HPDE6-E6E7 (cell line): ENCODE measurements at regions not wholly inside any gene's neighbourhood (a gene's known extent, or its start where the extent isn't known, plus 50 kb on each side); places are given as distances from the start of the nearest gene placed in this dataset.
A peak's percentile ranks its signal among the peaks of the same experiment; 100 is the strongest.
"Not testable (repeated sequence)": the region's sequence is repeated elsewhere in the genome, so short reads cannot be mapped to it uniquely, and the experiment has no call there.

ENCODE experiments used
- DNase-seq: peaks from one replicate; pipeline ENCODE4 v3.0.0; 2011; ENCODE audit warnings: missing footprints; ENCODE audit errors: extremely low spot score

DNA sequence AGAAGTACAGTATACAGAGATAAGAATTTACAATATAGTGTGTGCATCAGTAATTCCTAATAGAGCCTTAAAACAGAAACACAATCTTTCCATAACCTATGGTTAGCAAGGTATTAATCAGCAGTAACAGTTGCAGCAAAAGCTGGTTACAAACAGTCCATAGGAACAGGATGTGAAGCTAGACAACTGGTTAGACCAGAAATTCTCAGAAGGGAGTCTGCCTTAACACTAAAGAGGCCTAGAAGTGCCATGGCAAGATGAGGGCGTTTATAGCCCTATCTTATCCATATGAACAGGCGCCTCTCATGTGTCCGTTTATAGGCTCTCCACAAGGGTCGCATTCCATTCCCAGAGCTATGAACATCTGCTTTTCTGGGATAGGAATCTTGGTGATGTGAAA, 450.1 kb downstream of the C12orf50 start:
- DNase-seq = not testable (repeated sequence)

DNA sequence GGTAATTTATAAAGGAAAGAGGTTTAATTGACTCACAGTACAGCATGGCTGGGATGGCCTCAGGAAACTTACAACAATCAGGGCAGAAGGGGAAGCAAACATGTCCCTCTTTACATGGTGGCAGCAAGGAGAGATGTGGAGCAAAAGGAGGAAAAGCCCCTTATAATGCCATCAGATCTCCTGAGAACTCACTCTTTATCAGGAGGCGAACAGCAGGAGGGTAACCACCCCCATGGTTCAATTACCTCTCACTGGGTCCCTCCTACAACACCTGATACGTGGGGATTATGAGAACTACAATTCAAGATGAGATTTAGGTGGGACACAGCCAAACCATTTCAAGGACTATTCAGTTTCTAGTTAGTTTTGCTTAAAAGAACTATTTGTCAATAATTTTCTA, 453.3 kb downstream of the C12orf50 start:
- DNase-seq = no peak

DNA sequence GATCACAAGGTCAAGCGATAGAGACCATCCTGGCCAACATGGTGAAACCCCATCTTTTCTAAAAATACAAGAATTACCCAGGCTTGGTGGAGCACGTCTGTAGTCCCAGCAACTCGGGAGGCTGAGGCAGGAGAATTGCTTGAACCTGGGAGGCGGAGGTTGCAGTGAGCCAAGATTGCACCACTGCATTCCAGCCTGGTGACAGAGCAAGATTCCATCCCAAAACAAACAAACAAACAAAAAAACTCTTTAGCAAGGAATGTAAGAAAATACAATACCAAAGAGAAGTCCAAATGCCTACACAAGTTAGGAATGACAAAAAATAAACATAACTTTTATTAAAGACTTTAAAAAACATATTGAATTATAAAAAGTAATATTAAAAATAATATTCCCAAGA, 462.3 kb downstream of the C12orf50 start:
- not testable (repeated sequence) for DNase-seq

DNA sequence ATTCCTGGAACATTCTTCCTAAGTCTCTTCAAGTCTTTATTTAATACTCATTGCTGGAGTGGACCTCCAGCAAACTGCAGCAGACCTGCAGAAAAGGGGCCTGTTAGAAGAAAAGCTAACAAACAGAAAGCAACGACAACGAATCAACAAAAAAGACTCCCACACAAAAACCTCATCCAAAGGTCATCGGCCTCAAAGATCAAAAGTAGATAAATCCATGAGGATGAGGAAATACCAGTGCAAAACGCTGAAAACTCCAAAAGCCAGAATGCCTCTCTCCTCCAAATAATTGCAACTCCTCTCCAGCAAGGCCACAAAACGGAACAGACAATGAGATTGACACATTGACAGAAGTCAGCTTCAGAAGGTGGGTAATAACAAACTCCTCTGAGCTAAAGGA, 472.2 kb downstream of the C12orf50 start:
- no peak for DNase-seq

DNA sequence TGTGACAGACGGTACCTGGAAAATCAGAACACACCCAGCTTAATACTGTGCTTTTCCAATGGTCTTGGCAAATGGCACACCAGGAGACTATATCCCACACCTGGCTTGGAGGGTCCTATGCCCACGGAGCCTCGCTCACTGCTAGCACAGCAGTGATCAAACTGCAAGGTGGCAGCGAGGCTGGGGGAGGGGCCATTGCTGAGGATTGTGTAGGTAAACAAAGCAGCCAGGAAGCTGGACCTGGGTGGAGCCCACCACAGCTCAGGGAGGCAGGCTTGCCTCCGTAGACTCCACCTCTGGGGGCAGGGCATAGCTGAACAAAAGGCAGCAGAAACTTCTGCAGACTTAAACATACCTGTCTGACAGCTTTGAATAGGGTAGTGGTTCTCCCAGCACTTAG, 498.0 kb downstream of the C12orf50 start:
- DNase-seq = not testable (repeated sequence)

DNA sequence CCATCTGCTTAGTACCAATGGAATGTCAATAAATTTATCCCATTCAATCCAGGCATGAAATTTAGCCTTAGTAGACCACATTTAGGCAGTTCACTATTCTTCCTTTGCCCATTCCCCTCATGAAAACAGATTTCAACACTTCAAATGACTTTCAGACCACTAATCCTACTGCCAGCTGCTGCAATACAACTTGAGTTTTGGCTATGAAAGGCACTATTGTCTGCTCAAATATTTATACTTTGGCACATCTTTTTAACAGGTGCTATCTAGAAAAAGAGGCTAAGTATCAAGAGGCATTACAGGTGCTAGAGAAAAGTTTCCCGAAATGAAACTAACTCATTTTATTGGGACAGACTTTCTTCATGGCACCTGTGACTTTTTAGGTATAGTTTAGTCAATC, 499.8 kb downstream of the C12orf50 start:
- DNase-seq = no peak

DNA sequence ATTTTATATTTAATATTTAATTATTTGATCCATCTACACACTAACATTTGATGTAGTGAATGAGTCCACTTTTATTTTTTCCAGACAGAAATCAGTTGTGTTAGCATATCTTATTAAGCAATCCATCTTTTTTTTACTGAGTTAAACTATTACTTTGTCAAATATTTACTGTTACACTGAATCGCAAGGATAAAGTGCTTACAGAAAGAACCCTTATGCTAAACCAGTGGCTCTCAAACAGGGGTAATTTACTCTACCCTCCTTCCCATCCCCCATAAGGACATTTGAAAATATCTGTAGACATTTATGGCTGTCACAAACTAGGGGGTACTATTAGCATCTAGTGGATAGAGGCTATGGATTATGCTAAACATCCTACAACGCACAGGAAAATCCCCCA, 508.2 kb downstream of the C12orf50 start:
- no peak for DNase-seq

DNA sequence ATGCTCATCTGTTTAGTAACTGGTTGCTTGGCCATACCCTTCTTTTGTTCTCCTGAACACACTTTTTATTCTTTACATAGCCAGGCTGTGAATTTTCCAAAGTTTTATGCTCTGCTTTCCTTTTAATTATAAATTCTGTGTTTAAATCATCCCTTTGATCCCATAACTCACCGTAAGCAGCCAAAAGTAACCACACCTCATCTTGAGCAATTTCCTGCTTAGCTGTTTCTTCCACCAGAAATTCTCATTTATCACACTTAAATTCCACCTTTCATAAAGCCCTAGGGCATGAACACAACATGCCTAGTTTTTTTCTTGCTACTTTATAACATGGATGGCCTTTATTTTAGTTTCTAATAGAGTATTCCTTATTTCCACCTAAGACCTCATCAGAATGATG, 510.7 kb downstream of the C12orf50 start:
- DNase-seq = no peak

DNA sequence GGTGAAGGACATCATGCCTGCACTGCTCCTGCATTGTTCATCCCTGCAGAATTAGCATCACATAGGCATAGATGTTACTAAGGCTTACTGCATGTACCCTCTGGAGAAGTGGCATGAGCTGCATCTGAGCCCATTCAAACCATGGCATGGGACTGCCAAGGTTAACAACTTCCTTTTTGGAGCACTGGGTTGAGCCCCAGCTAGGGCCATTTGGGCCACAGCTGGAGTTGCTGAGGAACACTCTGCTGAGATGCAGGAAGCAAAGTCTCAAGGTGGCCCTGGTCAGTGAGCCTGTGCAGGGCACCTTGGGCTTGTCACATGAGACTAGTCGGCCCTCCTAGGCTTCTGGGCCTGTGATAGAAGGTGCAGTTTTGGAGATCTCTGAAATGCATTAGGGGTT, 511.2 kb downstream of the C12orf50 start:
- no peak for DNase-seq

DNA sequence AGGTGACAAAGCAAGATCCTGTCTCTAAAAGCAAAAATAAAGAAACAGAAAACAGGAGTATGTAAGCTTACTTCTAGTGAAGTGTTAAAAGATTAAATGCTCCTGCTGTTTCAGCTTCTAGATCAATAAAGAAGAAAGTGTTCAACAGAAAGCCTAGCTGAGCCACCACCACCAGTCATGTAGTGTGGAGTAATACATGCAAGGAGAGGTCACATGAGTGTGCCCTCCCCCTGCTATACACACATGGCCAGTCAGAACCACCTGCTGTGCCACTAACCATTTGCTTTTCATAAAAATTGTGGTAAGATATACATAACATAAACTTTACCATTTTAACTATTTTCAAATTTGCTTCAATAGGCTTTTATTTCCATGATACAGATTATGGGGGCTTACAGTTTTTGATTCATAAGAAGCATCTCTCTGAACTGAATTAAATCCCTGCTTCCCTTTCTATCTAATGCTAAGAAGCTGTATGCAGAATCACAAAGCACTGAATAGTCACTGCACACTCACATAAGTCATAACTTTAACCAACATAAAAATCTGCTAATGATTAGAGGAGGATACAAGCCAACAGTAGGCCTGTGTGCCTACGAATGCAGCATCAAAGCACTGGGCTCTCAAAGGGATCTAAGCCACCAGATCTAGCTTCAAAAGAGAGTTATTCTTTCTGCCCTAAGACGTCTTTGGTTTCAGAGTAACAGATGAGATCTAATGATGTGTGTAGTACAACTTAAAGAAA, 515.5 kb downstream of the C12orf50 start:
- no peak for DNase-seq

DNA sequence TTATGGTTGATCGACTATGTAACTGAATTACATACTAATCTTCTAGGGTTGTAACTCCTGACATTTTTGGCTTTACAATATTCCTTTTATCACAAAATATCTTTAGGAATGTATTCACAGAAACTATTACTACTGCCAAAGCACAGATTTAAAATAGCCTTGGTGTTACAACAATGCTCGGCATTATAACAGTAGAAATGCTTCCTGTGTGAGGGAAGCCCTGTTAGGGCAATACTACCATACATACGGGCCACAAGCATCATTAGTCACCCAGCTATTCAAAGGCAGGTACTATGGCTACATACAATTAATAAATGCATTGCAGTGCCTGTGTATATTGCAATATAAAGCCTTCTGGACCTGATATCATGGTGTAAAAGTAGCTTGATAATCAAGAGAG, 517.8 kb downstream of the C12orf50 start:
- no peak for DNase-seq

DNA sequence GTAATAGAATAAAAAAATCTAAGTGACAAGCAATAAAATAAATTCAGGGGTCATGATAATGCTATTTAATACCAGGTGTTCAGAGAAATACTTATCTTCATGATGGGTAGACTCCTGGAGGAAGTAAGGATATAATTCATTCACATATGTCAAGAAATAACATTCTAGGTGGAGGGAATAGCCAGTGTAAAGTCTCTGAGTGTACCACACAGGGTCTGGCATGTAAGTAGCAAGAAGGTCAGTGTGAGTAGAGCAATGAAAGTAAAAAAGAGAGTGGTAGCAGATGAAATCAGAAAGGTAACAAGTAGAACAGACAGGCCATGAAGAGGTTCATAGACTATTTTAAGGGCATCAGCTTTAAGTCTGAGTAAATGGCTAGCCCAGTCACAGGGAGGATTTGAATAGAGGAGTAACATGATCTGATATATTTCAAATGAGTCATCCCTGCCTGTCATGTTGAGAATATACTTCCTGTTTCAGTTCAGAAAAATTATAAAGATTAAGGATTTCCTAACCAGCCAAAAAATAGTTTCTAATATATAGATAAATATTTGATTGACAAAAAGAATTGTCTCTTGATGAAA, 519.9 kb downstream of the C12orf50 start:
- DNase-seq = peak; percentile 62

DNA sequence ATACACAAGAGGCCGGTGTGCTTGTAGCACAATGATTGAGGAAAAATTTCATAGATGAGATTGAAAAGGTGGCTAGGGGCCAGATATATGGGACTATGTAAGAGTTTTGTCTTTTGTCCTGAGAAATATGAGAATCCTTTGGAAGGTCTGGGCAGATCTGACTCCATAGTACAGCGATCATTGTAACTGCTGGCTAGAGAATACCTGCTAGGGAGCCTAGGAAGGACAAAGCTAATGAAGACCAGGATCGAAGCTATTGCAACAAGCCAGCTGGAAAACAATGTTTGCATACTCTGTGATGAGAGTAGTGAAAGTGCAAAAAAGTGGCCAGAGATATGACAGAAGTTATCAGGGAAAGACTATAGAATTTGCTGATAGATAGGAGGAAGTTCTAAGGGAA, 537.6 kb downstream of the C12orf50 start:
- no peak for DNase-seq

DNA sequence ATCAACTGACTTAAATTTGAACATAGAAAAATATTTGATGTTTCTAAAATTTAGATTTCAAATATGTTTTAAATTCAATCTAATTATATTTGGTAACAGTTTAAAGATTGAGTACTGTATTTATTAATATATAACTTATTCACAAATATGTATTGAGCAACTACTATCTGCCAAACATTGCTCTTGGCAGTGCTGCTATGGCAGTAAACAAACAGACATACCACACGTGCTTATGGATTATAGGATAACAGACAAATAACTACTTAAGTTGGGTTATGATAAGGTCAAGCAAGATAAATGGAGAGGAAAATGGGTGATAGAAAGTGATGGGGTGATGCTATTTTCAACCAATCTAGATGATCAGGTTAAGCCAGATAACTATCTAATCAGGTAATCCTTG, 538.1 kb downstream of the C12orf50 start:
- no peak for DNase-seq

DNA sequence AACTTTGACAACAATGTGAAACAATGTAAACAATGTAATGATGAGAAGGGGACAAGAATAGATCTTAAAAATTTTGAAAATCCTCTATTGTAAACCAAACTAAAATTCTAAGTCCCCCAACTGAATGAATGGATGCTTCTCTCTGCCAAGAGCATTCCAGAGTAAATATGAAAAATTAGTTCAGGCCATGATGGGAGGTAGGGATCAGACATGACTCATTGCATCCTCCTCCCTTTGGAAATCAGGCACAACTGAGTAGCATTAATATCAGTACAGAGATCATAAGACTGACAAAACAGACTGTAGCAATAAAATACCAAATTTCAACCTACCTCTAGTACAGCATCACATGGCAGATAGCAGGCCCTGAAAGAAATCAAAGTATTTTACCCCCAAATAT, 559.9 kb downstream of the C12orf50 start:
- no peak for DNase-seq

DNA sequence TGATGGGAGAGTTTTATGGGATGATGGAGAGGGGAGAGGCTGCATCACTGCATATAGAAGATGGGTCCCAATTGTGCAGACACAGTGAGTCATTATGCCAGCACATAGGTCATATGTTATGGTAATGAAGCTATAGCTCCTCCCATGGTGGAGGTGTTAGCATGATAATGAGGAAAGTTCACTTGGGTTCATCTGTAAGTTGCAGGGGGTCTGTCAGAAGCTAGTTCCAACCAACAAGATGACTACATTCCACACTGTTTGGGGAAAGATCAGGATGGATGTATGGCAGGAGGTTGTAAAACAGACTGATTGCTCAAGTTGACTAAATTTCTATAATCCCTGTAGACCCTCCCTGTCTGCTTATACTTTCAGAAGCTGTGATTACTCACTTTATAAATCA, 561.3 kb downstream of the C12orf50 start:
- DNase-seq = no peak

DNA sequence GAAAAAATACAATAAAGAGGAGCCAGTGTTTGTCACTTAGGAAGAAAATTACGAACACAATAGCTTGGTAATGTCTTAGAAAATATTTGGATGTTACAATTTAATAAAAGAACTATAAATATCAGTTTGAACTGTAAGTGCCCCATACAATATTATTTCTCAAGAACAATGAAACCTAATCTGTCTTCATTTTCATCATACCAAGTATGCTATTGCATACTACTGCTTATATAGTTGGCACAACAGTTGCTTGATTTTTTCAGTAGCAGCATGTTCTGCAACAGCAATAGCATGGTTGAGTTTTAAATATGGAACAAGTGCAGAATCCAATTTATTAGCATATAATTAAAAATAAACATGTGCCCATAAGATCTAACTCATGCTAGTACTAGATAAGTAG, 564.6 kb downstream of the C12orf50 start:
- DNase-seq = no peak

DNA sequence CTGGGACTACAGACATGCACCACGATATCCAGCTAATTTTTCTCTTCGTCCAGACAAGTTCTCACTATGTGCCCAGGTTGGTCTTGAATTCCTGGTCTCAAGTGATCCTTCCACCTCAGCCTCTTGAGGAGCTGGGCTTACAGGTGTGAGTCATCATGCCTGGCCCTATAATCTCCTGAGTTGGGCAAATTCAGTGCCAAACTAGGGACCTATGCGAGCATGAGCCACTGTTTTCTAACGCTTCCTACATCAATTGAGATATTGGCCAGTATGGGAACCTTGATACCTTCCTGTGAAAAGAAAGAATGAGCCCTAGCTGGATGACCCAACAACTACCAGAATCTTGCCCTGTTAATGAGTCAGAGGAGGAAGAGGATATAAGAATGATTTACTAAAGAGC, 585.2 kb downstream of the C12orf50 start:
- peak; percentile 6 for DNase-seq

DNA sequence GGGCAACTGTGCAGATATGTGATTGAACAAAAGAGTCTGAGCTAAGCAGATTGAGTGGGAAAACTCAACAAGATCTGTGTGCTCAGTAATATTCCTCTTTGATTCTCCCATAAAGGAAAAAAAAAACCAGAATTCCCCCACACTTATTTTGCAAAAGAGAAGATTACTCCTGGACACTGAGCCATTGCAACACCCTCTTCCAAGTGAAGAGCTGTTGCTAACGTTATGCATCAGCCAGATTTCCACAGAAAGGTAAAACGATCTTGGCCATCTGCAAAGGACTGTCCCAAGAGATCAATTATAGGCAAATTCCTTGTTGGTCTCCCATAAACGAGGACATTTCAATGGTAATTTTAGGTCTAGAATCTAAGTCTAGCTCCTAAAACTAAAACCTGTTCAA, 587.7 kb downstream of the C12orf50 start:
- no peak for DNase-seq

DNA sequence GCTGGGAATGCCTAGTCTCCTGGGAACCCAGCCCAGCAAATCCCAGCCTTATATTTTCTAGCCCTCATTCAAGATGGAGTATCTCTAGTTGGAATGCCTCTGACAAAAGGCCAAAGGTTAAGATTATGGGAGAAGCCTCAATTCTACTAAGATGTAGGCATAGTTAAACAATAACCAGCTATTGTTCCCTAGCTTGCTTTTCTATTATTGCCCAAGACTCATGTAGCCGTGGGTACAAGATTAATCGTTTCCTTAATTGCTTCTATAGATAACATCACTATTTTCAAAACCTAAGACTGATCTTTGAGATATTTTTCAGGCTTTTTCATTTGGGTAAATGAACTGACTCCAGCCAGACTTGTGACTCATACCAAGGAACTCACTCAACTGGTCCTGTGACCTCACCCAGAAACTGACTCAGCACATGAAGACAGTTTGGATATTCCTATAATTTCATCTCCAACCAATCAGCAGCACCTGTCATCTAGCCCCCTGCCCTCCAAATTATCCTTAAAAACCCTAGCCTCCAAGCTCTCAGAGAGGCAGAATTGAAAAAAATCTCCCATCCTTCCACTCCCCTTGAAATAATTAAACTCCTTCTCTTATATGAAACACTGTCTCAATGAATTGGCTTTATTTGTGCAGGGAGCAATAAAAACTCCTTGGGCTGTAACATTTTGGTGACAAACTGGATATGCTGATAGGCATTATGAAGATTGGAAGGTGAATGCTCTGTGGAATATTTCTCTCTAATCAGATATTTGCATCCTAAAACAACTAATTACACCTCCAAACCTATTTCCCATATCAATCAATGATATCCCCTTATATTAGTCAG, 589.0 kb downstream of the C12orf50 start:
- DNase-seq = peak; percentile 54

DNA sequence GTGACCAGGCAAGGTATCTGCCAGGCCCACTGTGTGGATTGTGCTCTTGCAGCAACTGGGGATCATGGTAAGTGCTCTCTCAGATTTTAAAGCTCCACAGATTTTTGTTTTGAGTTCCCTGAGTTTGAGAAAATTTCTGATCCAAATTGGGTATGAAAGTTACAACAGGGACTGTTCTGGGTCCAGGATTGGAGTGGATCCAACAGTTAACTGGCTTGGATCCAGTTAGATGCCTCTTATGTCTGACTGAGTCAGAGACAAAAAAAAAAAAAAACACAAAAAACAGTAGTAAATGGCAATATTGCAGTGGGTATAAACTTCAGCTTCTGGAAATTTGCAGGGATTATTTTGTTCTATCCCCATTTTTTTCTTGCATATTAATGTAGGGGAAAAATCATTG, 598.8 kb downstream of the C12orf50 start:
- DNase-seq = no peak

DNA sequence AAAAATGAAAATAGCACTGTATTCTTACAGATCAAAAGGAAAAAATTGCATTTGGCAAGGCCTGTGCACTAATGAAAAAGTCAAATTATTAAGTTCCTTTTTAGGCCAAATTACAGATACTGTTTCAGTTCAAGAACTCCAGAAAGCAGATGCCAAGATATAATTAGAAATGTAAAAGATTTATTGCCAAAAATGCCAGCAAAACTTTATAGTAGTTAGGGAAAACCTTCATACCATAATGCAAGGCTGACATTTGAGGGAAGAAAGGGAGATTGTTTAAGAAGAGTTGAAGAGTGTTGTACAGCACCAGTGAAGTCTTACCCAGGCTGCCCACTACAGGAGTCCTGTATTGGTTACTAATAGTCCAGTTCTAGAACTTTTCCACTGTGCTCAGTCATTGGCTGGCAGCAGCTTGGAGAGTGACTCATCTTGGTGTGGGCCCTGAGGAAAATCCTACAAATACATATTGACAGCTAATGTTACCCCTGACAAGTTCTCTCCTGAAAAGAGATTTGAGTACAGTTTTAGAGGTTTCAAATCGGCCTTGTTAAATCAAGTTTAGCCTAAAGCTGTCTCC, 600.4 kb downstream of the C12orf50 start:
- peak; percentile 6 for DNase-seq

DNA sequence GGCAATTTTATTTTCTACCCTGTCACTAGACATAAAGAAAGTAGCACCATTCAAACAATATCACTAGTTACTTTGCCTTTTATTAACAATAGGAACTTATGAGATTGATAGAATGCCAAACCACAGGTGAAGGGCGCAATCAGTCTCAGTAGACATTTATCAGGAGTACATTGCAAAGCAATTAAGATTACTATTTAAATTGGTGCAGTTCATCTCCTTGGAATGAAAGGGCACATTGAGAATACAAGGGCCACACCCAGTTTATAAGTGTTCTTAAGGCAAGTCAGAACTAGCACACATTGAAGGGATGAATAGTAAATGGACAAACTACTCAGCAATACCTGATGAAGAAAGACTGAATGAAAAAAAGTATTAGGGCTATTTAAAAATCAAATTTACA, 601.4 kb downstream of the C12orf50 start:
- peak; percentile 17 for DNase-seq
